ENCODE measurements at regions not wholly inside any gene's neighbourhood (a gene's known extent, or its start where the extent isn't known, plus 50 kb on each side); places are given as distances from the start of the nearest gene placed in this dataset.
"Not testable (repeated sequence)": the region's sequence is repeated elsewhere in the genome, so short reads cannot be mapped to it uniquely, and the experiment has no call there.

DNA sequence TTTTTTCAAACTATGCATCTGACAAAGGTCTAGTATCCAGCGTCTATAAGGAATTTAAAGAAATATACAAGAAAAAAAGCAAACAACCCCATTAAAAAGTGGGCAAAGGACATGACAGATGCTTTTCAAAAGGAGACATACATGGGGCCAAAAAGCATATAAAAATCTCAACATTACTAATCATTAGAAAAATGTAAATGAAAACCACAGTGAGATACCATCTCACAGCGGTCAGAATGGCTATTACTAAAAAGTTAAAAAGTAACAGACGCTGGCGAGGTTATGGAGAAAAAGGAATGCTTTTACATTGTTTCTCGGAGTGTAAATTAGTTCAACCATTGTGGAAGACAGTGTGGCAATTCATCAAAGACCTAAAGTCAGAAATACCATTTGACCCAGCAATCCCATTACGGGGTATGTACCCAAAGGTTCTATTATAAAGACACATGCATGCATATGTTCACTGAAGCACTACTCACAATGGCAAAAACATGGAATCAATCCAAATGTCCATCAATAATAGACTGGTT lies 643.1 kb upstream of the LRRTM1 start:
- DNase-seq = no peak

GRCh38 chr2:80943487-80943886 lies 638.9 kb upstream of the LRRTM1 start:
- DNase-seq = no peak

DNA sequence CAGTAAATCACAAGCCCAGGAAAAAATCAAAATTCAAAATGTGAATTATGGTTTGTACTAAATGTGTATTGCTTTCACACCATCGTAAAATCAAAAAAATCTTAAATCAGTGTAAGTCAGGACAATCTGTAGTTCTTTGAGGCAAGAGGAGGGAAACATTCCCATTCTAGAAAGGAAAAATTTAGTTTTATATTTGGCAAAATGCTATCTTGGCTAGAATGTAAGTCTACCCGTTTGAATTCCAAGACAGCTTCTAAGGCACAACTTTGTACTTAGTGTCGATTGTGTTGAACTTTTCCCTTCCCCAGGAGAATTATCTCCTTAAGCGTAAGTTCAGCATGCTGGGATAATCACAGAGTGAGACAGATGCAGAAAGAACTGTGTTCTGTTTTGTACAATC lies 638.2 kb upstream of the LRRTM1 start:
- DNase-seq = no peak

DNA sequence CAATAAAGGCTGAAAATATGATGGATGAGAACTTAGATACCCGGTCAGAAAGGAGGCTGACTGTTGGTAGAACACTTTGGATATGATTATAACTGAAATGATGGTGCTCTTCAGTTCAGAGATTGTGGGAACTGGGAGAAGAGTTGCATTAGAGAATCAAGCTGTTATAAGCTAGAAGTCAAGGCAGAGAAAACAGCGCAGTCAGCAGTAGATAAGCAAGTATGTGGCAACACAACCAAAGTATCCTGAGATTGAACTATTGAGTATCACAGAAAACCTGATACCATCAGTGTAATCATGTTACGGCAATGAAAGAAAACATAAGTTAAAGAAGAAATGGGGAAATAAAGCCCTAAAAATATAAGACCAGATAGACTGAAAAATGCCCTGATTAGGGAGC lies 633.9 kb upstream of the LRRTM1 start:
- no peak for DNase-seq

- not testable (repeated sequence) for DNase-seq
Observed at GRCh38 chr2:80931820-80932219, 627.3 kb upstream of the LRRTM1 start.

DNA sequence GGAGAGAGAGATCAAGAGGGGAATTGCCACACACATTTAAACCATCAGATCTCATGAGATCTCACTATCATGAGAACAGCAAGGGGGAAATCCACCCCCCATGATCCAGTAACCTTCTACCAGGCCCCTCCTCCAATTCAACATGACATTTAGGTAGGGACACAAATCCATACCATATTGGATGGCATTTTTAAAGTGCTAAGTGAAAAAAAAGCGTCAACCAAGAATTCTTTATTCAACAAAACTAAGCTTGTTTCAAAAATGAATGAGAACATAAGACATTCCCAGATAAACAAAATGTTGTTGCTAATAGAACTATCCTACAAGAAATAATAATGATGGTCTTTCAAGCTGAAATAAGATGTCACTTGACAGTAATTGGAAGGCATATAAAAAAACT lies 626.2 kb upstream of the LRRTM1 start:
- no peak for DNase-seq

DNA sequence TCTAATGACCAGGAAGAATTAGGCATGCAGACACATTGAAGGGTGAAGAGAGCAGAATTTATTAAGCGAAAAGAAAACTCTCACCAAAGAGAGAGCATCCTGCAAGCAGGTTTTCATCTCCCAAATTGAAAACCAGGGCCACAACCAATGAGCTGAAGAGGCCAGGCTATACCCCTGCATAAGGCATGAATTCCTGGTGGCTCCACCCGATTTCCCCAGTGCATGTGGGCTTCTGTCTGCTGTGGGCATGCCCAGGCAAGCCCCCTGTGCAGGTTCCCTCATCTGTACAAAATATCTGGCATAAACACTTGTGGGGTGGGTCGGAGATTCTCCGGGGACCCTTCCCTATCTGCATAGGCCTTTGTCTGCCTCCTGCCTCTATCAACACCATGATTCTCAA lies 621.6 kb upstream of the LRRTM1 start:
- no peak for DNase-seq

DNA sequence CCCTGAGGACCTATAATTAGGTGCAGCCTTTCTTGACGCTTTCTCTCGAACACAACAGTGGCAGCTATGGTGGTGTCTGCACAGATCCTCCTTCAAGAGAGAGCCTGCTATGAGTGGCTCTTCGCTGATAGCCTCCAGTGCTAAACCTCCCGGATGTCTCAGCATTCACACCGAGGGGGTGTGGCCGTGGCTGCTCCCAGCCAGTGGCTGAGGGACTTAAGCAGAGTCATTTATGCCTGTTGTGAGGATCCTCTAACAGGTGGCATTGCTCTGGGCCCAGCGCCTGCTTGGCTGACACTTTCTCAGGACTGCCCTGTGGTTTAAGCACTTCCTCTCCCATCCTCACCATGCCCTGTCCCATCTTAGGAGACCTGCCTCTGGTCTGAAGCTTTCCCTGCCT lies 592.0 kb upstream of the LRRTM1 start:
- no peak for DNase-seq

- DNase-seq = peak; percentile 69
Observed at GRCh38 chr2:80894486-80894885, 589.9 kb upstream of the LRRTM1 start.

- DNase-seq = peak; percentile 13
Observed at GRCh38 chr2:80893711-80894110, 589.2 kb upstream of the LRRTM1 start.

DNA sequence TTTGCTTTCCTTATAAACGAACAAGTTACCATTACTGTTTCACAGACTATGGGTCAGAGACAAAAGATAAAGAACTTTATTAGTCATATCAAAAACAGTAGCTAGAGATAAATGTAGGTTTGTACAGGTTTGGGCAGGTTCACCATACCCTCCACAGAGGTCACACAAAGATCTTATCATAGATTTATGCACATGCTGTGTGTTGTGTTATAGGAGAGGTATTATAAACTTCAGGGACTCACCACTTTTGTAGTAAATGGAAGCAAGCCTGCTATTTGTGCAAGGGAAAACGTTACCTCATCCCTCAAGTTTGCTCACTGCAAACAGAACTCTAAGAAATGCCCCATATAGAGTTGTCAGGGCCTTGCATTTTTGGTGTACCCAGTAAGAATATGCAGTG lies 584.5 kb upstream of the LRRTM1 start:
- no peak for DNase-seq

- no peak for DNase-seq
Observed at GRCh38 chr2:80887841-80888378, 583.4 kb upstream of the LRRTM1 start.

- DNase-seq = no peak
Observed at GRCh38 chr2:80874374-80874773, 569.8 kb upstream of the LRRTM1 start.

DNA sequence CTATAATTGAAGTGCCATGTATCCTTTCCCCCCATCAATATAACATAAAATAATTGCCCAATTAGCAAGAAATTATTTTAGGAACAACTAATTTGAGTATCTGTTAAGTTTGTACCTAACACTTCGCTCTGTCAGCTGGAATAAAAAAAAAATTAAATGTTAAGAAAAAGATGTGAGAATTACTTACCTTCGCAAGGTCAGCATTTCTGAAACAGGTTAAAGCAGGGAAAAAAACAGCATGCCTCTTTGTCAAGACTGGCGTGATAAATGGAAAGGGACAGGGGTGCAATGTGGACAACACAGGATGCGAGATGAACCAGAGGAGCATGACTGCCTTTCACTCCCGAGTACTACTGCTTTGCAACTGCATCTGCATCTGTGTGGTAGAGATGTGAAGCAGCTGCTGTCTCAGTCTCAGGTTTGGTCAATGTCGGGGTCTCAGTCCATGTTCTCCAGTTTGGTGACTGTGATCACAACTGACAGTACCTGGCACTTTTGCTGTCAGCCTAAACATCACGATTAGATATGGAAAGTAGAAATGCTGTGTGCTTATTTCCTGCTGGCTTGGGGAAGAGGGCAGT lies 565.4 kb upstream of the LRRTM1 start:
- no peak for DNase-seq

GRCh38 chr2:80863147-80863714 lies 558.7 kb upstream of the LRRTM1 start:
- DNase-seq = no peak

DNA sequence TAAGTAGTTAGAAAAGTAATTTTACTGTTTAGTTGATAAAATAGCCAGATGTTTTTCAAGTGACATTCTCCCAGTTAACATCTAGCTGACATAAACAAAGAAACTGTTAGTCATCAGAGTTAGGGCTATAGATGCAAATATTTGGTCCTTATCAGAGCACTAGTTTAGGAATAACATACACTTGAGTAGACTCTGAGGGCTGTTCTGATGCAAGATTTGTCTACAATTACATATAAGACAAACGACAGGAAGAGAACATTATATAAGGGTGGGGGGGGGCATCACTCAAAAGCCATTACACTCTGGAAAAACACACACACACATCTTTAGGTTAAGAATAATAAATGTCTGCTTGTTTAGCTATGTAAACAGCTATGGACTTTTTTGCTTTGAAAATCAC lies 554.4 kb upstream of the LRRTM1 start:
- DNase-seq = no peak

GRCh38 chr2:80856227-80856626 lies 551.7 kb upstream of the LRRTM1 start:
- DNase-seq = no peak

GRCh38 chr2:80854831-80855230 lies 550.3 kb upstream of the LRRTM1 start:
- DNase-seq = no peak

DNA sequence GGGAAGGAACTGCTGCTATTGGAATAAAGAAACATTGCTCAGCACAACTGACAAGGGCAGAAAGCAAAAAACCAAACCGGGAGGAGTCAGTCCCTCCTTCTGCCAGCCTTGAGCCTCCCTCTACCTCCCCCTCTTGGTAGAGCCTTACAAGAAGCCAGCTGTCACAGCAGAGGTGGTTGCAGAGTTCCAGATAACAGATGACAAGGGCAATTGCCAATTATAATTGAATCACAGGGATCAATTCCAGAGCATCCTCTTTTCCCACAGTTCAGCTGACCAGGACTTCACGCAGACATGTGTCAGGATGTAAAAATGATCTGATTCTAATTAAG lies 548.2 kb upstream of the LRRTM1 start:
- no peak for DNase-seq

DNA sequence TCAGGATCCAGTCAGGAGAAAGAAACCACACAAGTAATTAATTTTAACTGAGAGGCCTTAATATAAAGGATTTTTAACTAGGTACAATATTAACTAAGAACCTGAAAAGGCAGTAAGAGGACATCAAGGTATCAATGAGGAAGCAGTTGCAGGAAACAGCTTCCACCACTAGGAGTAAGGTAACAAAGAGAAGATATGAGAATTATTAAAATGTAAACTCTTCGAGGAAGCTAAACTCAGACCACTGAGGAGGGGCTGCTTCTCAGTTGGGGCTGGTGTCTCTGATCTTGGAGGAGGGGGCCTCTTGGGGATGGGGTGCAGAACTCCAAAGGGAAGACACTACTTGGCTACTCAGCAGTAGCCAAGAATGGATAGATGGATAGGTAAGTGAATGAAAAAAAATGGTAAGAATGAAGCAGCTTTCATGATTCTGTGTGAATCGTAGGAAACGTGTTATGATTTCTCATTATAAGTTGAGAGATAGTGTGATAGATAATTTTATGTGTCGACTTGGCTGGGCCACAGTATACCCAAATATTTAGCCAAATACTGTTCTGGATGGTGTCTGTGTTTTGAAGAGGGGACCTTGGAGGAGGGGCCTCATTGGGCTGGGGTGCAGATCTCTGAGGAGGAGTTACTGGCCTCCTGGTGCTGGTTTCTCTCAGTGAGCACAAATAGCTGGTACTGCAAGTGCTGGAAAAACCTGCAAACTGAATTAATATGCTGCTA lies 547.7 kb upstream of the LRRTM1 start:
- DNase-seq = no peak

DNA sequence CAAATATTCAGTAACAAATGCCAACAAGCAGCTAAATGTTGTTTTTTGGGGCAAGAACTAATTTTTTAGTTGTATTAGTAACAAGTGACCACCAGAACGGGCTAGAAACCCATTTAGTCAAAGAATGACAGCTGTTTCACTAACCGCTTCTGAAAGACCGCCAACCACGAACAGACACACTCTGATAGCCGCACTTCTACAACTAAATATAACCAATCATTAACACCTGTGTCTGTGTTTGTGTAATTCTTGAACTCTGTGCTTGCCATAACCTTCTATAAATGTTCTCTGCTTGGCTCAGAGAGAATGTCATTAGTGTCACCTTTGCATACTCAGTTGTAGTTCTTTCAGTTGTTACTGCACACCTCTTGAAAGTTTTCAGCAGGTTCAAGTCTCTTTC lies 526.3 kb upstream of the LRRTM1 start:
- no peak for DNase-seq

DNA sequence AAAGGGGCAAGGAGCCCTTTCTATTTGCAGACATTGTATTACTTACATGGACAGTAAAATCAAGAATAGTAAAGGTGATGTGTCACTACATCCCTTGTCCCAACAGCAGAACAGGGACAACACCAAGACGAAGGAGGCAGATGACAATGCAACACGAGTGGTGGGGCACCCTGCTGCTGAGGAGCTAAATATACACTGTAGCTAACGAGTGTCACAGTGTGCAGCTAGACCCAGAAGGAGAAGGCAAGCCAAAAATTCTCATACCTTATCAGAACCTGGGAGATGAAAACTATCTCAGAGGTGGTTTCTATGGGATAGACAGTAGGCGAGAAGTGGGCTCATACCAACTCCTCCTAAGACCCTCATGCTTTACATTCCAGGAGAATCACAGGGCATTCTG lies 518.4 kb upstream of the LRRTM1 start:
- DNase-seq = peak; percentile 2

- DNase-seq = no peak
Observed at GRCh38 chr2:80815259-80815658, 510.7 kb upstream of the LRRTM1 start.

DNA sequence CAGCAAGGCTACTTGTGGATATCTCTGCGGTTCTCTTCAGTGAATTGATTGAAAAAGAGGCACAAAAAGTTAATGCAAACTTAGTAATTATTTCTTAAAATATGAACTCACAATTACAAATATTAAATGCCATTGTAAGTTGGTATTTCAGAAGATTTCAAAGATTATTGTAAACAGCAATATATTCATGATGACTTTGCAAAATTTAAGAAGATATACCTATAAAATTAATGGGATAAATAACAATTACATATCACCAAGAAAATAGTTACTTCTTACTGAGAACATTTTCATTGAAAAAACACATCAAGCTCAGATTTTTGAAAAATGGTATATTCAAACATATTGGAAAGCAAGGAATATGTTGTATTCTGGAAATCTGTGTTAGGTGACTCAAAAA lies 482.0 kb upstream of the LRRTM1 start:
- DNase-seq = no peak

Data from tongue (tissue), 1 donor.